ENCODE measurements at regions not wholly inside any gene's neighbourhood (a gene's known extent, or its start where the extent isn't known, plus 50 kb on each side); places are given as distances from the start of the nearest gene placed in this dataset.

- Mint-ChIP-seq H3K4me1 (ENCODE audit: insufficient read depth, unreplicated experiment) (no peaks in the 10 kb centered on the region), H3K27me3 (ENCODE audit: insufficient read depth, unreplicated experiment) (no peaks in the 10 kb centered on the region), H3K4me3 (ENCODE audit: unreplicated experiment) (no peak overlapping the region), H3K27ac (ENCODE audit: low read depth, unreplicated experiment) (no peak overlapping the region), H3K36me3 (ENCODE audit: insufficient read depth, unreplicated experiment) (no peaks in the 10 kb centered on the region), H3K9me3 (ENCODE audit: unreplicated experiment) (no peaks in the 10 kb centered on the region)
- intact Hi-C loops (cut with micrococcal nuclease) = no loop called here
- ChIA-PET CTCF (interaction anchor here (0.8 kb wide), 1 partner anchor 18 kb away, joined by 3 read pairs; no protein-coding TSS in a partner anchor), POLR2A (no interaction called here)
- BruUV-seq (replicated peaks) = no TSS peak
- no peak for DNase-seq (ENCODE audit: unreplicated experiment)
- TF ChIP-seq CTCF (IDR thresholded peaks at IDR 0.05; ENCODE audit: unreplicated experiment) = no peak
Measured at GRCh38 chr5:85813146-85813545, 804.6 kb upstream of the COX7C start.

- no peak for DNase-seq (ENCODE audit: unreplicated experiment)
- no TSS peak for BruUV-seq (replicated peaks)
- no peak overlapping the region for H3K27ac Mint-ChIP-seq (ENCODE audit: low read depth, unreplicated experiment)
Measured at GRCh38 chr5:85814596-85814995, 803.1 kb upstream of the COX7C start.

GRCh38 chr5:85823462-85824426, 794.0 kb upstream of the COX7C start:
- peak; percentile 6 for DNase-seq (ENCODE audit: unreplicated experiment)
- ChIA-PET CTCF (no interaction called here), POLR2A (no interaction called here)
- Mint-ChIP-seq H3K27ac (ENCODE audit: low read depth, unreplicated experiment) (no peak overlapping the region), H3K4me1 (ENCODE audit: insufficient read depth, unreplicated experiment) (no peaks in the 10 kb centered on the region), H3K36me3 (ENCODE audit: insufficient read depth, unreplicated experiment) (no peaks in the 10 kb centered on the region), H3K9me3 (ENCODE audit: unreplicated experiment) (peaks cover 9% of the 10 kb centered on the region), H3K27me3 (ENCODE audit: insufficient read depth, unreplicated experiment) (no peaks in the 10 kb centered on the region), H3K4me3 (ENCODE audit: unreplicated experiment) (no peak overlapping the region)
- no peak for TF ChIP-seq CTCF (IDR thresholded peaks at IDR 0.05; ENCODE audit: unreplicated experiment)
- intact Hi-C loops (cut with micrococcal nuclease) = no loop called here
- no TSS peak for BruUV-seq (replicated peaks)

More at GRCh38 chr5:85814596-85814995, 803.1 kb upstream of the COX7C start:
- H3K4me3 Mint-ChIP-seq (ENCODE audit: unreplicated experiment) = no peak overlapping the region
- ChIA-PET CTCF (no interaction called here), POLR2A (no interaction called here)
- H3K4me1 Mint-ChIP-seq (ENCODE audit: insufficient read depth, unreplicated experiment) = no peaks in the 10 kb centered on the region
- no peaks in the 10 kb centered on the region for H3K36me3 Mint-ChIP-seq (ENCODE audit: insufficient read depth, unreplicated experiment)
- intact Hi-C loops (cut with micrococcal nuclease) = no loop called here
- TF ChIP-seq CTCF (IDR thresholded peaks at IDR 0.05; ENCODE audit: unreplicated experiment) = no peak
- no peaks in the 10 kb centered on the region for H3K27me3 Mint-ChIP-seq (ENCODE audit: insufficient read depth, unreplicated experiment)
- H3K9me3 Mint-ChIP-seq (ENCODE audit: unreplicated experiment) = no peaks in the 10 kb centered on the region

- no peak for DNase-seq (ENCODE audit: unreplicated experiment)
- H3K36me3 Mint-ChIP-seq (ENCODE audit: insufficient read depth, unreplicated experiment) = no peaks in the 10 kb centered on the region
- TF ChIP-seq CTCF (IDR thresholded peaks at IDR 0.05; ENCODE audit: unreplicated experiment) = no peak
- peaks cover 10% of the 10 kb centered on the region for H3K9me3 Mint-ChIP-seq (ENCODE audit: unreplicated experiment)
- ChIA-PET CTCF (no interaction called here), POLR2A (no interaction called here)
- no TSS peak for BruUV-seq (replicated peaks)
- intact Hi-C loops (cut with micrococcal nuclease) = no loop called here
- H3K27ac Mint-ChIP-seq (ENCODE audit: low read depth, unreplicated experiment) = no peak overlapping the region
- no peak overlapping the region for H3K4me3 Mint-ChIP-seq (ENCODE audit: unreplicated experiment)
- H3K27me3 Mint-ChIP-seq (ENCODE audit: insufficient read depth, unreplicated experiment) = no peaks in the 10 kb centered on the region
- no peaks in the 10 kb centered on the region for H3K4me1 Mint-ChIP-seq (ENCODE audit: insufficient read depth, unreplicated experiment)
Measured at GRCh38 chr5:85838781-85839180, 779.0 kb upstream of the COX7C start.

All from MCF 10A (cell line).